Panc1 (cell line): ENCODE measurements at regions not wholly inside any gene's neighbourhood (a gene's known extent, or its start where the extent isn't known, plus 50 kb on each side); places are given as distances from the start of the nearest gene placed in this dataset.

ENCODE experiments used
- ATAC-seq: fragments of 200-7000 bp; cut with Tn5 transposase; 2 replicates; pipeline ENCODE4 v1.9.1; 2020; ENCODE audit warnings: mild to moderate bottlenecking, moderate library complexity
- BruUV-seq: library from RNA; stranded (reverse); fragments of 400-500 nt; replicated peaks from 2 replicates; lab custom pipeline; 2021; lab: Mats Ljungman, UMichigan
- CTCF ChIA-PET: fragments of 300-600 bp; sonication (Branson Sonifier 250); formaldehyde crosslinking; loops from one replicate; lab custom pipeline; 2022; ENCODE audit warnings: antibody characterized with exemption; lab: Charles Lee
- POLR2A ChIA-PET: fragments of 300-600 bp; sonication (Branson Sonifier 250); formaldehyde crosslinking; loops from one replicate; lab custom pipeline; 2022; ENCODE audit warnings: antibody characterized with exemption; lab: Charles Lee
- DNase-seq: peaks from one replicate; pipeline ENCODE4 v3.0.0-alpha.2; 2010; ENCODE audit warnings: low read depth, low spot score
- H3K27ac ChIP-seq: 2 replicates; pipeline ENCODE4 v1.5.1; 2011; ENCODE audit warnings: mild to moderate bottlenecking, low read length, inconsistent platforms
- H3K27me3 ChIP-seq: fragments of 200-500 bp; sonication (Bioruptor generic); 2 replicates; pipeline ENCODE4 v1.6.0; 2014; ENCODE audit warnings: low read length, inconsistent platforms; ENCODE audit not compliant: control insufficient read depth, insufficient read depth
- H3K36me3 ChIP-seq: fragments of 200-500 bp; sonication (Bioruptor generic); 2 replicates; pipeline ENCODE4 v1.5.1; 2014; ENCODE audit warnings: inconsistent platforms, mild to moderate bottlenecking, low read length, moderate library complexity; ENCODE audit not compliant: control insufficient read depth, insufficient read depth
- H3K4me1 ChIP-seq: 2 replicates; pipeline ENCODE4 v1.5.1; 2011; ENCODE audit warnings: inconsistent platforms, mild to moderate bottlenecking, low read length, moderate library complexity; ENCODE audit not compliant: control insufficient read depth, insufficient read depth
- H3K4me3 ChIP-seq, 2 experiments: 2 replicates each; pipeline ENCODE4 v1.5.1; 2011 to 2012; ENCODE audit warnings: low read depth in 2 of 2, low read length in 2 of 2, mild to moderate bottlenecking in 2 of 2, inconsistent platforms in 1 of 2, moderate library complexity in 1 of 2
- H3K9me3 ChIP-seq: fragments of 200-500 bp; sonication (Bioruptor generic); 2 replicates; pipeline ENCODE4 v1.5.1; 2014; ENCODE audit warnings: low read depth, mild to moderate bottlenecking, inconsistent platforms, low read length, moderate library complexity; ENCODE audit not compliant: control insufficient read depth, insufficient read depth
- POLR2AphosphoS5 ChIP-seq: IDR thresholded peaks from 2 replicates; pipeline ENCODE4 v1.6.1; 2012; ENCODE audit warnings: mild to moderate bottlenecking, low read depth, low read length, moderate library complexity
- SIN3A ChIP-seq: IDR thresholded peaks from 2 replicates; pipeline ENCODE4 v1.6.1; 2012; ENCODE audit warnings: low read depth, mild to moderate bottlenecking, low read length, moderate library complexity, borderline replicate concordance; ENCODE audit not compliant: insufficient read depth
- TCF7L2 ChIP-seq: IDR thresholded peaks from 2 replicates; pipeline ENCODE4 v1.6.1; 2011; ENCODE audit warnings: mild to moderate bottlenecking, low read depth, low read length, inconsistent platforms
- in situ Hi-C: cut with HindIII; loops from 2 replicates; pipeline ENCODE4 v1.10.0; 2016; ENCODE audit warnings: low sequenced_read_pairs, low pct_unique_long_range_greater_than_20kb
- intact Hi-C: fragments of 100-400 bp; cut with micrococcal nuclease; formaldehyde crosslinking; loops from one replicate; pipeline ENCODE4 v1.10.0; 2022; ENCODE audit not compliant: unreplicated experiment
- TF ChIP-seq, protein P1 (sequence below): fragments of 450-650 bp; IDR thresholded peaks from 2 replicates; pipeline ENCODE4 v1.5.1; 2017; ENCODE audit warnings: mild to moderate bottlenecking
- TF ChIP-seq, protein P2 (sequence below), 2 experiments: IDR thresholded peaks; 2 replicates each; pipeline ENCODE4 v1.6.1; 2011 to 2012; ENCODE audit warnings: low read depth in 2 of 2, control low read depth in 1 of 2, low read length in 1 of 2, mild to moderate bottlenecking in 1 of 2, moderate library complexity in 1 of 2; ENCODE audit not compliant: insufficient read depth in 1 of 2

- CTCF ChIA-PET: no interaction called here
- no TSS peak for BruUV-seq
These were observed 480.6 kb upstream of the DAB2 start for GRCh38 chr5:39905356-39905755.

DNA sequence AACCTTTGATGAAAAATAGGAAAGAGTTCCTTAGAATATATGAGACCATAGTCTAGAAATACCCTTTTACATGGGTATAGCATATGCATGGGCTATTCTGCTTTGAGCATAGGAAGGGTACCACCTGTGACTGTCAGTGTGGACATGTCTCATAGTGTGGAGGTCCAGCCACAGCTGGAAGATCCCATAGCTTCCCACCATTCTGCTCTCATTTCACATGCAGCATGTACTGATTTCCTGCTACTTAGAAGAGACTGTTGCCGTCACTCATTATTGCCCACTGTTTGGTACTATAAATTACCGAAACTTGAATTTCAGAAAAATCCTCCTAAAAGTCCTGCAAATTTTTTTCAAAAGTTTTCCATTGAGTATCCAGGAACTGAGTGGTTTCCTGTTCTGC lies 477.8 kb upstream of the DAB2 start:
- TF ChIP-seq POLR2AphosphoS5: no peak
- TF ChIP-seq, protein P1, sequence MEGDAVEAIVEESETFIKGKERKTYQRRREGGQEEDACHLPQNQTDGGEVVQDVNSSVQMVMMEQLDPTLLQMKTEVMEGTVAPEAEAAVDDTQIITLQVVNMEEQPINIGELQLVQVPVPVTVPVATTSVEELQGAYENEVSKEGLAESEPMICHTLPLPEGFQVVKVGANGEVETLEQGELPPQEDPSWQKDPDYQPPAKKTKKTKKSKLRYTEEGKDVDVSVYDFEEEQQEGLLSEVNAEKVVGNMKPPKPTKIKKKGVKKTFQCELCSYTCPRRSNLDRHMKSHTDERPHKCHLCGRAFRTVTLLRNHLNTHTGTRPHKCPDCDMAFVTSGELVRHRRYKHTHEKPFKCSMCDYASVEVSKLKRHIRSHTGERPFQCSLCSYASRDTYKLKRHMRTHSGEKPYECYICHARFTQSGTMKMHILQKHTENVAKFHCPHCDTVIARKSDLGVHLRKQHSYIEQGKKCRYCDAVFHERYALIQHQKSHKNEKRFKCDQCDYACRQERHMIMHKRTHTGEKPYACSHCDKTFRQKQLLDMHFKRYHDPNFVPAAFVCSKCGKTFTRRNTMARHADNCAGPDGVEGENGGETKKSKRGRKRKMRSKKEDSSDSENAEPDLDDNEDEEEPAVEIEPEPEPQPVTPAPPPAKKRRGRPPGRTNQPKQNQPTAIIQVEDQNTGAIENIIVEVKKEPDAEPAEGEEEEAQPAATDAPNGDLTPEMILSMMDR: no peak
- TF ChIP-seq, protein P2, sequence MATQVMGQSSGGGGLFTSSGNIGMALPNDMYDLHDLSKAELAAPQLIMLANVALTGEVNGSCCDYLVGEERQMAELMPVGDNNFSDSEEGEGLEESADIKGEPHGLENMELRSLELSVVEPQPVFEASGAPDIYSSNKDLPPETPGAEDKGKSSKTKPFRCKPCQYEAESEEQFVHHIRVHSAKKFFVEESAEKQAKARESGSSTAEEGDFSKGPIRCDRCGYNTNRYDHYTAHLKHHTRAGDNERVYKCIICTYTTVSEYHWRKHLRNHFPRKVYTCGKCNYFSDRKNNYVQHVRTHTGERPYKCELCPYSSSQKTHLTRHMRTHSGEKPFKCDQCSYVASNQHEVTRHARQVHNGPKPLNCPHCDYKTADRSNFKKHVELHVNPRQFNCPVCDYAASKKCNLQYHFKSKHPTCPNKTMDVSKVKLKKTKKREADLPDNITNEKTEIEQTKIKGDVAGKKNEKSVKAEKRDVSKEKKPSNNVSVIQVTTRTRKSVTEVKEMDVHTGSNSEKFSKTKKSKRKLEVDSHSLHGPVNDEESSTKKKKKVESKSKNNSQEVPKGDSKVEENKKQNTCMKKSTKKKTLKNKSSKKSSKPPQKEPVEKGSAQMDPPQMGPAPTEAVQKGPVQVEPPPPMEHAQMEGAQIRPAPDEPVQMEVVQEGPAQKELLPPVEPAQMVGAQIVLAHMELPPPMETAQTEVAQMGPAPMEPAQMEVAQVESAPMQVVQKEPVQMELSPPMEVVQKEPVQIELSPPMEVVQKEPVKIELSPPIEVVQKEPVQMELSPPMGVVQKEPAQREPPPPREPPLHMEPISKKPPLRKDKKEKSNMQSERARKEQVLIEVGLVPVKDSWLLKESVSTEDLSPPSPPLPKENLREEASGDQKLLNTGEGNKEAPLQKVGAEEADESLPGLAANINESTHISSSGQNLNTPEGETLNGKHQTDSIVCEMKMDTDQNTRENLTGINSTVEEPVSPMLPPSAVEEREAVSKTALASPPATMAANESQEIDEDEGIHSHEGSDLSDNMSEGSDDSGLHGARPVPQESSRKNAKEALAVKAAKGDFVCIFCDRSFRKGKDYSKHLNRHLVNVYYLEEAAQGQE (IDR thresholded peaks at IDR 0.05; ENCODE audit: insufficient read depth in 1 of 2, low read depth in 2 of 2, low read length in 1 of 2): no peak
- TF ChIP-seq SIN3A: no peak
- no peak for TF ChIP-seq TCF7L2
- ChIA-PET CTCF (no interaction called here), POLR2A (no interaction called here)
- intact Hi-C loops: no loop called here
- Histone ChIP-seq H3K36me3 (no peaks in the 10 kb centered on the region), H3K4me1 (no peaks in the 10 kb centered on the region), H3K4me3 (no peak overlapping the region), H3K9me3 (no peaks in the 10 kb centered on the region), H3K27ac (no peak overlapping the region), H3K27me3 (no peaks in the 10 kb centered on the region)
- no peak for ATAC-seq
- in situ Hi-C loops: no loop called here
- DNase-seq: no peak
- BruUV-seq: no TSS peak

More at GRCh38 chr5:39905356-39905755, 480.6 kb upstream of the DAB2 start:
- no peak for TF ChIP-seq SIN3A
- TF ChIP-seq POLR2AphosphoS5: no peak
- TF ChIP-seq, protein P1: no peak
- no peak for TF ChIP-seq TCF7L2
- TF ChIP-seq, protein P2 (IDR thresholded peaks at IDR 0.05; ENCODE audit: insufficient read depth in 1 of 2, low read depth in 2 of 2, low read length in 1 of 2): no peak
- no peak for DNase-seq
- no peaks in the 10 kb centered on the region for H3K27me3 ChIP-seq
- no peaks in the 10 kb centered on the region for H3K36me3 ChIP-seq
- POLR2A ChIA-PET: no interaction called here
- H3K9me3 ChIP-seq: no peaks in the 10 kb centered on the region
- H3K4me1 ChIP-seq: no peaks in the 10 kb centered on the region
- intact Hi-C loops (no loop called here), in situ Hi-C loops (no loop called here)
- ATAC-seq: no peak
- no peak overlapping the region for H3K4me3 ChIP-seq
- H3K27ac ChIP-seq: no peak overlapping the region
